Liver (tissue), 8 donors: ENCODE measurements at regions not wholly inside any gene's neighbourhood (a gene's known extent, or its start where the extent isn't known, plus 50 kb on each side); places are given as distances from the start of the nearest gene placed in this dataset.

Experiments
- DNase-seq: peaks from one replicate; pipeline ENCODE4 v3.0.0-alpha.2; 2017; ENCODE audit warnings: low spot score
- H3K27ac ChIP-seq, 2 donors: one replicate each; pipeline ENCODE4 v1.7.0; 2013; ENCODE audit warnings: inconsistent platforms in 2 of 2, low read length in 2 of 2, control low read depth in 1 of 2, low read depth in 1 of 2, mild to moderate bottlenecking in 1 of 2
- H3K27me3 ChIP-seq, 4 donors: one replicate each; pipeline versions ENCODE4 v1.6.1 to v1.7.0; 2013; ENCODE audit warnings: low read length in 3 of 4, inconsistent platforms in 1 of 4, mild to moderate bottlenecking in 1 of 4, moderate library complexity in 1 of 4; ENCODE audit not compliant: control insufficient read depth in 4 of 4, insufficient read depth in 4 of 4
- H3K36me3 ChIP-seq, 4 donors: one replicate each; pipeline versions ENCODE4 v1.6.1 to v1.7.0; 2013; ENCODE audit warnings: low read length in 3 of 4, mild to moderate bottlenecking in 3 of 4, low read depth in 1 of 4, moderate library complexity in 1 of 4; ENCODE audit not compliant: control insufficient read depth in 4 of 4, insufficient read depth in 3 of 4
- H3K4me1 ChIP-seq, 4 donors: one replicate each; pipeline versions ENCODE4 v1.6.1 to v1.7.0; 2013; ENCODE audit warnings: low read length in 3 of 4, mild to moderate bottlenecking in 3 of 4, moderate library complexity in 1 of 4; ENCODE audit not compliant: control insufficient read depth in 4 of 4, insufficient read depth in 4 of 4
- H3K4me3 ChIP-seq, 3 donors: one replicate each; pipeline versions ENCODE4 v1.6.1 to v1.7.0; 2013; ENCODE audit warnings: low read length in 3 of 3, control low read depth in 1 of 3, low read depth in 1 of 3, mild to moderate bottlenecking in 1 of 3
- H3K9ac ChIP-seq, 2 donors: one replicate each; pipeline ENCODE4 v1.7.0; 2013; ENCODE audit warnings: low read length in 2 of 2, mild to moderate bottlenecking in 2 of 2, moderate library complexity in 2 of 2, control low read depth in 1 of 2, low read depth in 1 of 2
- H3K9me3 ChIP-seq, 4 donors: one replicate each; pipeline versions ENCODE4 v1.6.1 to v1.7.0; 2013; ENCODE audit warnings: low read length in 3 of 4; ENCODE audit not compliant: control insufficient read depth in 4 of 4
- ATF3 ChIP-seq: IDR thresholded peaks from 2 replicates; pipeline ENCODE4 v1.6.1; 2016; ENCODE audit warnings: antibody characterized with exemption
- CTCF ChIP-seq: fragments of 150-350 bp; IDR thresholded peaks from 2 replicates; pipeline ENCODE4 v1.5.1; 2017; ENCODE audit warnings: improper control_type of control experiment, low read depth, low read length; ENCODE audit not compliant: missing input control
- EGR1 ChIP-seq, 2 donors: IDR thresholded peaks; 2 replicates each; pipeline ENCODE4 v1.6.1; 2016 to 2018; ENCODE audit warnings: antibody characterized with exemption in 2 of 2, low read depth in 2 of 2
- FOXA1 ChIP-seq: IDR thresholded peaks from 2 replicates; pipeline ENCODE4 v1.6.1; 2016; ENCODE audit warnings: antibody characterized with exemption
- FOXA2 ChIP-seq: IDR thresholded peaks from 2 replicates; pipeline ENCODE4 v1.6.1; 2016; ENCODE audit warnings: antibody characterized with exemption
- GABPA ChIP-seq, 2 donors: IDR thresholded peaks in 1 of 2; conservative IDR thresholded peaks in 1 of 2; 2 replicates each; pipeline ENCODE4 v1.6.1; 2016; ENCODE audit warnings: antibody characterized with exemption in 2 of 2, mild to moderate bottlenecking in 1 of 2, moderate library complexity in 1 of 2
- HNF4G ChIP-seq: IDR thresholded peaks from 2 replicates; pipeline ENCODE4 v1.6.1; 2016; ENCODE audit warnings: antibody characterized with exemption
- JUND ChIP-seq, 2 donors: IDR thresholded peaks; 2 replicates each; pipeline ENCODE4 v1.6.1; 2016; ENCODE audit warnings: antibody characterized with exemption in 2 of 2
- MAX ChIP-seq: IDR thresholded peaks from 2 replicates; pipeline ENCODE4 v1.6.1; 2016; ENCODE audit warnings: antibody characterized with exemption
- NR2F2 ChIP-seq: IDR thresholded peaks from 2 replicates; pipeline ENCODE4 v1.6.1; 2016; ENCODE audit warnings: antibody characterized with exemption
- RAD21 ChIP-seq, 2 donors: IDR thresholded peaks; 2 replicates each; pipeline ENCODE4 v1.6.1; 2016; ENCODE audit warnings: antibody characterized with exemption in 2 of 2, mild to moderate bottlenecking in 2 of 2
- REST ChIP-seq: IDR thresholded peaks from 2 replicates; pipeline ENCODE4 v1.6.1; 2016; ENCODE audit warnings: antibody characterized with exemption, mild to moderate bottlenecking
- RXRA ChIP-seq, 2 donors: IDR thresholded peaks; 2 replicates each; pipeline ENCODE4 v1.6.1; 2017 to 2018; ENCODE audit warnings: antibody characterized with exemption in 2 of 2, mild to moderate bottlenecking in 1 of 2
- TAF1 ChIP-seq: conservative IDR thresholded peaks from 2 replicates; pipeline ENCODE4 v1.6.1; 2016; ENCODE audit warnings: antibody characterized with exemption, mild to moderate bottlenecking
- YY1 ChIP-seq: IDR thresholded peaks from 2 replicates; pipeline ENCODE4 v1.6.1; 2016; ENCODE audit warnings: antibody characterized with exemption, mild to moderate bottlenecking
- WGBS: extraction: QIAGEN DNeasy Blood & Tissue Kit; methylation state at CpG from one replicate; pipeline ENCODE4 v1.1.7; 2013; 5-methylcytosine and 5-hydroxymethylcytosine counted together
- TF ChIP-seq, protein P1 (sequence below): IDR thresholded peaks from 2 replicates; pipeline ENCODE4 v1.6.1; 2016; ENCODE audit warnings: antibody characterized with exemption
- donor health status: healthy.
- donor health status: healthy.
- donor health status: healthy.
- donor health status: healthy.
- donor health status: healthy.

DNA sequence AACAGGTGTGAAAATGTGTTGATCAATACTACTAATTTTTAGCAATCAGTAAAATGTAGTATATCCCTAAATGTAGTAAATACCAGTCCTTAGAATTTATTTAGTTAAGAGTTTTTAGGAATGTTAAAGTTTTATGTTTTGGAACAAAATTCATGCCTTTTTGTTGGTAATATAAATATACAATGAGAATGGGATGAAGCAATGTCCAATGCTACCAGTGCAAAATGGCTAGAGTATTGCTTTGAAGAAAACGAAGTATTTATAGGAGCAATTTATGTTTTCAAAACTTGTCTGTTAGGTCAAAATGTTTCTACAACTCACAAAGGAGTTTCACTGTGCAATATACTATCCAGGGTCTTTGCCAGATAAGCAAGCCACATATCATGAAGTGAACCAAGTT is 851.5 kb downstream of the PCDH18 start:
- Histone ChIP-seq H3K27ac (no peak overlapping the region), H3K9me3 (no peaks in the 10 kb centered on the region), H3K4me1 (no peaks in the 10 kb centered on the region), H3K4me3 (no peak overlapping the region), H3K9ac (no peak overlapping the region), H3K27me3 (no peaks in the 10 kb centered on the region), H3K36me3 (no peaks in the 10 kb centered on the region)
- no peak for TF ChIP-seq GABPA (IDR thresholded peaks at IDR 0.05 in 1 of 2, conservative IDR thresholded peaks at IDR 0.05 in 1 of 2)
- TF ChIP-seq TAF1: no peak
- no peak for TF ChIP-seq YY1
- TF ChIP-seq RAD21 (IDR thresholded peaks at IDR 0.05): no peak
- TF ChIP-seq HNF4G: no peak
- no peak for TF ChIP-seq CTCF
- no peak for TF ChIP-seq EGR1 (IDR thresholded peaks at IDR 0.05; ENCODE audit: low read depth in 2 of 2)
- TF ChIP-seq JUND (IDR thresholded peaks at IDR 0.05): no peak
- TF ChIP-seq ATF3: no peak
- 43% methylated on average over 1 of the region's 1 CpG for WGBS
- no peak for DNase-seq

- WGBS: 78% methylated on average over 1 of the region's 1 CpG
- no peak for TF ChIP-seq NR2F2
- TF ChIP-seq TAF1: no peak
- no peak for TF ChIP-seq RXRA (IDR thresholded peaks at IDR 0.05)
- no peak for TF ChIP-seq YY1
- TF ChIP-seq REST: no peak
- no peak for TF ChIP-seq FOXA2
- TF ChIP-seq, protein P1, sequence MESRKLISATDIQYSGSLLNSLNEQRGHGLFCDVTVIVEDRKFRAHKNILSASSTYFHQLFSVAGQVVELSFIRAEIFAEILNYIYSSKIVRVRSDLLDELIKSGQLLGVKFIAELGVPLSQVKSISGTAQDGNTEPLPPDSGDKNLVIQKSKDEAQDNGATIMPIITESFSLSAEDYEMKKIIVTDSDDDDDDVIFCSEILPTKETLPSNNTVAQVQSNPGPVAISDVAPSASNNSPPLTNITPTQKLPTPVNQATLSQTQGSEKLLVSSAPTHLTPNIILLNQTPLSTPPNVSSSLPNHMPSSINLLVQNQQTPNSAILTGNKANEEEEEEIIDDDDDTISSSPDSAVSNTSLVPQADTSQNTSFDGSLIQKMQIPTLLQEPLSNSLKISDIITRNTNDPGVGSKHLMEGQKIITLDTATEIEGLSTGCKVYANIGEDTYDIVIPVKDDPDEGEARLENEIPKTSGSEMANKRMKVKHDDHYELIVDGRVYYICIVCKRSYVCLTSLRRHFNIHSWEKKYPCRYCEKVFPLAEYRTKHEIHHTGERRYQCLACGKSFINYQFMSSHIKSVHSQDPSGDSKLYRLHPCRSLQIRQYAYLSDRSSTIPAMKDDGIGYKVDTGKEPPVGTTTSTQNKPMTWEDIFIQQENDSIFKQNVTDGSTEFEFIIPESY: no peak
- no peak for TF ChIP-seq EGR1 (IDR thresholded peaks at IDR 0.05; ENCODE audit: low read depth in 2 of 2)
- TF ChIP-seq MAX: no peak
- no peak for TF ChIP-seq CTCF
- TF ChIP-seq FOXA1: no peak
- TF ChIP-seq ATF3: no peak
- no peak for TF ChIP-seq HNF4G
- TF ChIP-seq GABPA (IDR thresholded peaks at IDR 0.05 in 1 of 2, conservative IDR thresholded peaks at IDR 0.05 in 1 of 2): no peak
- Histone ChIP-seq H3K9me3 (no peaks in the 10 kb centered on the region), H3K4me3 (no peak overlapping the region), H3K27ac (no peak overlapping the region), H3K4me1 (no peaks in the 10 kb centered on the region), H3K36me3 (no peaks in the 10 kb centered on the region), H3K9ac (no peak overlapping the region), H3K27me3 (no peaks in the 10 kb centered on the region)
- no peak for DNase-seq
Measured at GRCh38 chr4:136680271-136680670, 852.0 kb downstream of the PCDH18 start.
